ENCODE measurements at regions not wholly inside any gene's neighbourhood (a gene's known extent, or its start where the extent isn't known, plus 50 kb on each side); places are given as distances from the start of the nearest gene placed in this dataset.

GRCh38 chr20:23291575-23292240 lies 58.9 kb upstream of the NXT1 start:
- Histone ChIP-seq H3K9ac (ENCODE audit: control insufficient read depth, extremely low read depth, insufficient read depth, low read length) (no peak overlapping the region), H3K4me1 (ENCODE audit: control insufficient read depth, extremely low read depth, insufficient read depth, low read length) (no peaks in the 10 kb centered on the region), H3K27ac (ENCODE audit: control insufficient read depth, insufficient read depth, low read length) (no peak overlapping the region), H3K4me3 (ENCODE audit: control insufficient read depth in 2 of 3, extremely low read depth in 1 of 3, insufficient read depth in 2 of 3, low read depth in 1 of 3, low read length in 3 of 3) (no peak overlapping the region), H3K27me3 (ENCODE audit: control insufficient read depth, extremely low read depth, insufficient read depth, low read length) (peaks cover 5% of the 10 kb centered on the region), H3K9me1 (ENCODE audit: control insufficient read depth, extremely low read depth, insufficient read depth, low read length) (no peaks in the 10 kb centered on the region), H2AFZ (ENCODE audit: control insufficient read depth, low read length) (no peak overlapping the region), H3K9me3 (ENCODE audit: control insufficient read depth, low read depth, low read length) (no peaks in the 10 kb centered on the region), H4K20me1 (ENCODE audit: control insufficient read depth, extremely low read depth, insufficient read depth, low read length) (no peaks in the 10 kb centered on the region), H3K79me2 (ENCODE audit: control insufficient read depth, insufficient read depth, low read length) (no peaks in the 10 kb centered on the region), H3K4me2 (ENCODE audit: control insufficient read depth, extremely low read depth, insufficient read depth, low read depth, low read length) (no peak overlapping the region), H3K36me3 (ENCODE audit: control insufficient read depth in 2 of 2, extremely low read depth in 1 of 2, insufficient read depth in 2 of 2, low read length in 2 of 2) (no peaks in the 10 kb centered on the region)
- TF ChIP-seq EZH2 (IDR thresholded peaks at IDR 0.05; ENCODE audit: low read length) (no peak), CTCF (optimal IDR thresholded peaks at IDR 0.05 in 1 of 3, IDR thresholded peaks at IDR 0.05 in 1 of 3, conservative IDR thresholded peaks at IDR 0.05 in 1 of 3; ENCODE audit: extremely low read depth in 1 of 3, insufficient read depth in 2 of 3, low read length in 3 of 3) (no peak)
- FAIRE-seq (no peak), DNase-seq (ENCODE audit: low read depth, low spot score) (no peak)
- dilution Hi-C loops (cut with MboI; ENCODE audit: extremely low pct_ligation_motif_present, low sequenced_read_pairs): no loop called here

GRCh38 chr20:23290761-23291574 lies 59.6 kb upstream of the NXT1 start:
- dilution Hi-C loops (cut with MboI; ENCODE audit: extremely low pct_ligation_motif_present, low sequenced_read_pairs): no loop called here

More at GRCh38 chr20:23290761-23291574, 59.6 kb upstream of the NXT1 start:
- Histone ChIP-seq H3K9ac (ENCODE audit: control insufficient read depth, extremely low read depth, insufficient read depth, low read length) (no peak overlapping the region), H2AFZ (ENCODE audit: control insufficient read depth, low read length) (no peak overlapping the region), H3K4me2 (ENCODE audit: control insufficient read depth, extremely low read depth, insufficient read depth, low read depth, low read length) (no peak overlapping the region), H3K27me3 (ENCODE audit: control insufficient read depth, extremely low read depth, insufficient read depth, low read length) (peaks cover 5% of the 10 kb centered on the region), H3K9me3 (ENCODE audit: control insufficient read depth, low read depth, low read length) (no peaks in the 10 kb centered on the region), H3K79me2 (ENCODE audit: control insufficient read depth, insufficient read depth, low read length) (no peaks in the 10 kb centered on the region), H3K4me1 (ENCODE audit: control insufficient read depth, extremely low read depth, insufficient read depth, low read length) (no peaks in the 10 kb centered on the region), H3K9me1 (ENCODE audit: control insufficient read depth, extremely low read depth, insufficient read depth, low read length) (no peaks in the 10 kb centered on the region), H3K36me3 (ENCODE audit: control insufficient read depth in 2 of 2, extremely low read depth in 1 of 2, insufficient read depth in 2 of 2, low read length in 2 of 2) (no peaks in the 10 kb centered on the region), H3K4me3 (ENCODE audit: control insufficient read depth in 2 of 3, extremely low read depth in 1 of 3, insufficient read depth in 2 of 3, low read depth in 1 of 3, low read length in 3 of 3) (no peak overlapping the region), H4K20me1 (ENCODE audit: control insufficient read depth, extremely low read depth, insufficient read depth, low read length) (no peaks in the 10 kb centered on the region), H3K27ac (ENCODE audit: control insufficient read depth, insufficient read depth, low read length) (no peak overlapping the region)
- FAIRE-seq (no peak), DNase-seq (ENCODE audit: low read depth, low spot score) (no peak)
- TF ChIP-seq CTCF (optimal IDR thresholded peaks at IDR 0.05 in 1 of 3, IDR thresholded peaks at IDR 0.05 in 1 of 3, conservative IDR thresholded peaks at IDR 0.05 in 1 of 3; ENCODE audit: extremely low read depth in 1 of 3, insufficient read depth in 2 of 3, low read length in 3 of 3) (no peak), EZH2 (IDR thresholded peaks at IDR 0.05; ENCODE audit: low read length) (no peak)

Measured in keratinocyte (primary cell).